Breast epithelium (tissue), 4 donors: ENCODE measurements at regions not wholly inside any gene's neighbourhood (a gene's known extent, or its start where the extent isn't known, plus 50 kb on each side); places are given as distances from the start of the nearest gene placed in this dataset.

Experiments
- DNase-seq, 2 donors: peaks; one replicate each; pipeline ENCODE4 v3.0.0-alpha.2; 2019; ENCODE audit warnings: low spot score in 2 of 2
- H3K27ac ChIP-seq, 2 donors: fragments of 200-600 bp; sonication (generic) in 1 of 2; one replicate each; pipeline ENCODE4 v1.5.1; 2016 to 2019; ENCODE audit warnings: mild to moderate bottlenecking in 1 of 2
- H3K27me3 ChIP-seq, 2 donors: fragments of 200-600 bp; sonication (generic) in 1 of 2; one replicate each; pipeline versions ENCODE4 v1.5.1 to v1.6.0; 2017 to 2019; ENCODE audit warnings: control low read depth in 1 of 2, mild to moderate bottlenecking in 1 of 2
- H3K36me3 ChIP-seq: fragments of 200-600 bp; one replicate; pipeline ENCODE4 v1.5.1; 2019
- H3K4me1 ChIP-seq, 2 donors: fragments of 200-600 bp; sonication (generic); one replicate each; pipeline ENCODE4 v1.5.1; 2016 to 2019; ENCODE audit warnings: control low read depth in 1 of 2
- H3K4me3 ChIP-seq, 3 donors: fragments of 200-600 bp; sonication (generic); 1 replicate in 2 of 3; 2 replicates in 1 of 3; pipeline ENCODE4 v1.5.1; 2016 to 2019; ENCODE audit warnings: mild to moderate bottlenecking in 3 of 3, moderate library complexity in 2 of 3
- H3K9me3 ChIP-seq, 2 donors: fragments of 200-600 bp; sonication (generic) in 1 of 2; one replicate each; pipeline ENCODE4 v1.5.1; 2016 to 2019; ENCODE audit warnings: control low read depth in 1 of 2
- CTCF ChIP-seq, 3 donors: fragments of 450-650 bp; IDR thresholded peaks; one replicate each; pipeline ENCODE4 v1.5.1; 2016 to 2017; ENCODE audit warnings: antibody characterized with exemption in 3 of 3, mild to moderate bottlenecking in 3 of 3, moderate library complexity in 3 of 3
- POLR2A ChIP-seq: fragments of 450-650 bp; IDR thresholded peaks from one replicate; pipeline ENCODE4 v1.6.1; 2016; ENCODE audit warnings: antibody characterized with exemption, mild to moderate bottlenecking, moderate library complexity
- POLR2AphosphoS5 ChIP-seq, 3 donors: sonication (generic); formaldehyde crosslinking; IDR thresholded peaks; one replicate each; pipeline ENCODE4 v1.6.1; 2017; ENCODE audit warnings: antibody characterized with exemption in 3 of 3
- intact Hi-C: fragments of 100-400 bp; cut with DNase I; formaldehyde crosslinking; loops from one replicate; pipeline ENCODE4 v1.15.1; 2023; ENCODE audit warnings: low total_unique reads

GRCh38 chr14:61120576-61120975, 139.5 kb downstream of the SLC38A6 start:
- Histone ChIP-seq H3K4me1 (no peaks in the 10 kb centered on the region), H3K4me3 (peak overlapping the region in 1 of 3 donors; percentile 15), H3K27me3 (no peaks in the 10 kb centered on the region), H3K36me3 (no peaks in the 10 kb centered on the region), H3K27ac (no peak overlapping the region), H3K9me3 (no peaks in the 10 kb centered on the region)
- intact Hi-C loops = no loop called here
- TF ChIP-seq POLR2AphosphoS5 (IDR thresholded peaks at IDR 0.05) = no peak
- DNase-seq = no peak

- H3K4me3 ChIP-seq = no peak overlapping the region
- intact Hi-C loops = no loop called here
- H3K36me3 ChIP-seq = no peaks in the 10 kb centered on the region
- peaks cover 4 to 9% of the 10 kb centered on the region in 2 donors for H3K9me3 ChIP-seq
- no peak for TF ChIP-seq POLR2A
- no peaks in the 10 kb centered on the region for H3K27me3 ChIP-seq
- no peak overlapping the region for H3K27ac ChIP-seq
- DNase-seq = no peak
- no peaks in the 10 kb centered on the region for H3K4me1 ChIP-seq
Measured at GRCh38 chr14:61119006-61119405, 138.0 kb downstream of the SLC38A6 start.

- intact Hi-C loops = no loop called here
- no peaks in the 10 kb centered on the region for H3K4me1 ChIP-seq
- TF ChIP-seq POLR2A (no peak), CTCF (IDR thresholded peaks at IDR 0.05) (no peak), POLR2AphosphoS5 (IDR thresholded peaks at IDR 0.05) (no peak)
- H3K27ac ChIP-seq = no peak overlapping the region
- H3K9me3 ChIP-seq = peaks cover 8 to 9% of the 10 kb centered on the region in 2 donors
- no peaks in the 10 kb centered on the region for H3K27me3 ChIP-seq
- H3K36me3 ChIP-seq = no peaks in the 10 kb centered on the region
- DNase-seq = peak in 1 of 2 donors; percentile 52
- no peak overlapping the region for H3K4me3 ChIP-seq
Measured at GRCh38 chr14:61116369-61116768, 135.3 kb downstream of the SLC38A6 start.

GRCh38 chr14:61113561-61114225, 132.6 kb downstream of the SLC38A6 start:
- intact Hi-C loops = no loop called here
- no peak for DNase-seq
- no peaks in the 10 kb centered on the region for H3K27me3 ChIP-seq
- TF ChIP-seq CTCF (IDR thresholded peaks at IDR 0.05) (no peak), POLR2AphosphoS5 (IDR thresholded peaks at IDR 0.05) (no peak), POLR2A (no peak)
- H3K9me3 ChIP-seq = peaks cover 8 to 9% of the 10 kb centered on the region in 2 donors
- H3K36me3 ChIP-seq = no peaks in the 10 kb centered on the region
- no peak overlapping the region for H3K27ac ChIP-seq
- H3K4me3 ChIP-seq = no peak overlapping the region
- H3K4me1 ChIP-seq = no peaks in the 10 kb centered on the region

GRCh38 chr14:61112506-61112905, 131.5 kb downstream of the SLC38A6 start:
- DNase-seq = no peak
- H3K36me3 ChIP-seq = no peaks in the 10 kb centered on the region
- H3K9me3 ChIP-seq = peaks cover 8 to 9% of the 10 kb centered on the region in 2 donors
- H3K4me1 ChIP-seq = peaks cover 0 to 6% of the 10 kb centered on the region in 2 donors
- no peak for TF ChIP-seq POLR2A
- no peak for TF ChIP-seq POLR2AphosphoS5 (IDR thresholded peaks at IDR 0.05)
- TF ChIP-seq CTCF (IDR thresholded peaks at IDR 0.05) = no peak
- intact Hi-C loops = no loop called here
- H3K27ac ChIP-seq = no peak overlapping the region
- no peaks in the 10 kb centered on the region for H3K27me3 ChIP-seq
- H3K4me3 ChIP-seq = no peak overlapping the region

- Histone ChIP-seq H3K27ac (no peak overlapping the region), H3K27me3 (no peaks in the 10 kb centered on the region), H3K4me1 (peaks cover 0 to 11% of the 10 kb centered on the region in 2 donors), H3K4me3 (no peak overlapping the region), H3K9me3 (peaks cover 8 to 9% of the 10 kb centered on the region in 2 donors), H3K36me3 (no peaks in the 10 kb centered on the region)
- no peak for TF ChIP-seq POLR2A
- intact Hi-C loops = no loop called here
- no peak for DNase-seq
Measured at GRCh38 chr14:61111731-61112130, 130.7 kb downstream of the SLC38A6 start.
